ENCODE measurements at regions not wholly inside any gene's neighbourhood (a gene's known extent, or its start where the extent isn't known, plus 50 kb on each side); places are given as distances from the start of the nearest gene placed in this dataset.
"Not testable (repeated sequence)": the region's sequence is repeated elsewhere in the genome, so short reads cannot be mapped to it uniquely, and the experiment has no call there.

- intact Hi-C loops (cut with DNase I): no loop called here
- ATAC-seq: no peak
- no peaks in the 10 kb centered on the region for H3K9me3 ChIP-seq
- no peak for DNase-seq
- no peaks in the 10 kb centered on the region for H3K36me3 ChIP-seq
- no peaks in the 10 kb centered on the region for H3K4me1 ChIP-seq
- H3K27me3 ChIP-seq: no peaks in the 10 kb centered on the region
- H3K27ac ChIP-seq: no peak overlapping the region
- H3K4me3 ChIP-seq: no peak overlapping the region
- TF ChIP-seq CTCF (IDR thresholded peaks at IDR 0.05): no peak
Observed at GRCh38 chr1:60849401-60849800, 233.0 kb upstream of the NFIA start.

GRCh38 chr1:60848583-60849188, 233.7 kb upstream of the NFIA start:
- no peak overlapping the region for H3K4me3 ChIP-seq
- H3K27ac ChIP-seq: no peak overlapping the region
- H3K27me3 ChIP-seq: no peaks in the 10 kb centered on the region
- H3K36me3 ChIP-seq: no peaks in the 10 kb centered on the region
- peak; percentile 23 for ATAC-seq
- DNase-seq: no peak
- H3K9me3 ChIP-seq: no peaks in the 10 kb centered on the region
- no peaks in the 10 kb centered on the region for H3K4me1 ChIP-seq
- TF ChIP-seq CTCF (IDR thresholded peaks at IDR 0.05): peak; percentile 43
- intact Hi-C loops (cut with DNase I): no loop called here

- ATAC-seq: no peak
- no peak for TF ChIP-seq CTCF (IDR thresholded peaks at IDR 0.05)
- H3K36me3 ChIP-seq: no peaks in the 10 kb centered on the region
- H3K9me3 ChIP-seq: no peaks in the 10 kb centered on the region
- no peak overlapping the region for H3K4me3 ChIP-seq
- no peak overlapping the region for H3K27ac ChIP-seq
- no peaks in the 10 kb centered on the region for H3K27me3 ChIP-seq
- no peaks in the 10 kb centered on the region for H3K4me1 ChIP-seq
- DNase-seq: no peak
- intact Hi-C loops (cut with DNase I): no loop called here
Observed at GRCh38 chr1:60847855-60848582, 234.3 kb upstream of the NFIA start.

GRCh38 chr1:60847391-60847790, 235.0 kb upstream of the NFIA start:
- intact Hi-C loops (cut with DNase I): no loop called here
- no peak for TF ChIP-seq CTCF (IDR thresholded peaks at IDR 0.05)

GRCh38 chr1:60845659-60846058, 236.7 kb upstream of the NFIA start:
- H3K36me3 ChIP-seq; ATAC-seq; H3K27me3 ChIP-seq; H3K4me1 ChIP-seq; H3K9me3 ChIP-seq; H3K4me3 ChIP-seq; H3K27ac ChIP-seq; intact Hi-C loops (cut with DNase I); DNase-seq: not testable (repeated sequence)

More at GRCh38 chr1:60847391-60847790, 235.0 kb upstream of the NFIA start:
- ATAC-seq (no peak), DNase-seq (no peak)
- H3K27ac ChIP-seq: no peak overlapping the region
- no peak overlapping the region for H3K4me3 ChIP-seq
- H3K36me3 ChIP-seq: no peaks in the 10 kb centered on the region
- no peaks in the 10 kb centered on the region for H3K9me3 ChIP-seq
- no peaks in the 10 kb centered on the region for H3K4me1 ChIP-seq
- no peaks in the 10 kb centered on the region for H3K27me3 ChIP-seq

- ATAC-seq (no peak), DNase-seq (no peak)
- Histone ChIP-seq H3K4me3 (no peak overlapping the region), H3K4me1 (no peaks in the 10 kb centered on the region), H3K27ac (no peak overlapping the region), H3K9me3 (no peaks in the 10 kb centered on the region), H3K36me3 (no peaks in the 10 kb centered on the region), H3K27me3 (no peaks in the 10 kb centered on the region)
- no peak for TF ChIP-seq CTCF (IDR thresholded peaks at IDR 0.05)
- intact Hi-C loops (cut with DNase I): no loop called here
Observed at GRCh38 chr1:60842304-60842703, 240.1 kb upstream of the NFIA start.
